ENCODE measurements at regions not wholly inside any gene's neighbourhood (a gene's known extent, or its start where the extent isn't known, plus 50 kb on each side); places are given as distances from the start of the nearest gene placed in this dataset.
A peak's percentile ranks its signal among the peaks of the same experiment; 100 is the strongest.

- DNase-seq = peak; percentile 35
These were observed 192.5 kb downstream of the WNT5A start for GRCh38 chr3:55294557-55294956.

- DNase-seq = peak; percentile 15
These were observed 194.7 kb downstream of the WNT5A start for GRCh38 chr3:55292360-55292759.

DNA sequence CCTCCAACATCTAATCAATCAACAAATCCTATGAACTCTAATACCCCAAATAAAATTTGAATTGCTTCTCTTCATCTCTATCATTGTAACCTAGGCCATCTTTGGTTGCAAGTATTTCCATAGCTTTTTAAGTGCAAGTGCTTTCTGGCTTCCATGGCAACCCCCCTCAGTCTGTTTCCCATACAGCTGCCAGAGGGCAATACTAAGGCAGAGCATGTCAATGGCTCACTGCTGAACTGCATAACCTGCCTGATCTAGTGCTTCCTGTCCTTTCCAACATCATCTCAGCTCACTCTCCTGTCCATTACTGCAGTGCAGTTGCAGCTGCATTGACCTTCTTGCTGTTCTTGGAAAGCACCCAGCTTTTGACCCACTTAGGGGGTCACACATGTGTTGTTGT lies 198.4 kb downstream of the WNT5A start:
- DNase-seq = no peak

DNA sequence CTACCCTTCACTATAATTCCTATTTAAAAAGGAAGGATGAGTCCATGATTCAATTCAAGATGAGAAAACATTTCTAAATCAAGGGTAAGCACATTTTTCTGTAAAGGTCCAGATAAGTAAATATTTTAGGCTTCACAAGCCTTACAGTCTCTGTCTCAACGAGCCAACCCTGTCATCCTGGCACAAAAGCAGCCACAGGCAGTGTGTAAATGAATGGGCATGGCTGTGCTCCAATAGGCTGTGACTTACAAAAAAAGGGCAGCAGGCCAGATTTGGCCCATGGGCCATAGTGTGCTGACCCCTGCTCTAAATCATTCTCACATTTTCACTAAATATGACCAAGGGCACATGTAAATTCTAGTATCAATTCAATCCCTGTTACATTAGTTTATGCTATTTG lies 200.4 kb downstream of the WNT5A start:
- no peak for DNase-seq

- no peak for DNase-seq
These were observed 201.9 kb downstream of the WNT5A start for GRCh38 chr3:55285156-55285555.

- no peak for DNase-seq
These were observed 203.6 kb downstream of the WNT5A start for GRCh38 chr3:55283441-55283925.

GRCh38 chr3:55282994-55283393 lies 204.1 kb downstream of the WNT5A start:
- peak; percentile 29 for DNase-seq

DNA sequence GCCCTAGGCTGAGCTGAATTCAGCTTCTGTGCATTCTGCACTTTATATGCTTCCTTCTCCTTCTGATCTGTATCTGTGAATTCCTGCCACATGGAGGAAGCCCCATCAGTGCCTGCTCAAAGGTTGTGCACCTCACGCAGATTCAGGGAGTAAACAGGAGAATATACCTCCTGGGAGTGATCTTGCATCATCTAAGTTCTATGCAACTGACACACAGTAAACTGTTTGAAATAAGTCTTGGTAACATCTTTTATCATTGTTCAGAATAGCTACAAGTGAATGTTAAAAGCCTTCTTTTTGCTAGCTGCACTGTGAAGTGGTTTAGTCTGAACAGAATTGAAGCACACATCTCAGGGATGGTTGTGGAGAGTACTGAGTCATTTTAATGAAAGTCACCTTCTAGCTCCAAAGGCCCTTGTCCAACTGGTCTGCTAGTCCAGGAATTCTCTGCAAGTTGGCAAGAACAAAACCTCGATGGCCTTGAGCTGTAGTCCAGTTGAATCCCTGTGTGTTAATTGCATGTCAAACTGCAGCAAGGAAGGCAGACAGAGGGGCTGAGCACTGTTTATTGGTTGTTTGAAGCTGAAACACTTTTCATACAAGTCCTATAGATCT lies 215.0 kb downstream of the WNT5A start:
- DNase-seq = no peak

- no peak for DNase-seq
These were observed 215.6 kb downstream of the WNT5A start for GRCh38 chr3:55271549-55271948.

- DNase-seq = no peak
These were observed 216.1 kb downstream of the WNT5A start for GRCh38 chr3:55270976-55271375.

DNA sequence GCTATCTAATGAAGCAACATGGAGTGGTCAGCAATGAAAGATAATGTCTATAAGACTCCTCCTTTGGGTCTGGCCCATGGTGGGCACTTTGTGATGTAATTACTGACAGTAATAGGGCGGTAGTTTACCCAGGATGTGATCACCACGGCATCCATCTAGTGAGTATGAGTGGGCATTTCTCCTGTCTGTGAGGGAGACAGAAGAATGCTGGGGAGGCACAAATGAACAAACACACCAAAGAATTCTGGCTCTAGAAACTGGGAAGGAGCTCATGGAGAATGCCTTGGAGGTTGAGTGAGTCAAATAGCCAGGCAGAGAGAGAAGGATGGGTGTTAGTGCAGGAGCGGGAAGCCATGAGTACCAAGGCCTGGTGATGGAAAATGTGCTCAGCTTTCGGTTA lies 217.5 kb downstream of the WNT5A start:
- DNase-seq = no peak

DNA sequence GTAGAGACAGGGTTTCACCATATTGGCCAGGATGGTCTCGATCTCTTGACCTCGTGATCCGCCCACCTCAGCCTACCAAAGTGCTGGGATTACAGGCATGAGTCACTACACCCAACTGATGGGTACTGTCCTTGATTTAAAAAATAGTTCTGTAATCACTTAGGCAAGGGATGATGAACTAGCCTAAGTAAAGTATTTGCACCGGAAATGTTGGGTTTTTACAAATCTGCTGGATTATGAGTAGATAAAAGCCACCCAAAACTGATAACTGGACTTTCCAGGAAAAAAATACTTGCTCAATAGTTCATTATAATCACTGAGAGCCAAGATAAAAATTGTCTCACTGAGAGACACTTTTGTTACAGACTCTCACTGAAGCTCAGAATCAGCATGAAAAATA lies 218.0 kb downstream of the WNT5A start:
- no peak for DNase-seq

DNA sequence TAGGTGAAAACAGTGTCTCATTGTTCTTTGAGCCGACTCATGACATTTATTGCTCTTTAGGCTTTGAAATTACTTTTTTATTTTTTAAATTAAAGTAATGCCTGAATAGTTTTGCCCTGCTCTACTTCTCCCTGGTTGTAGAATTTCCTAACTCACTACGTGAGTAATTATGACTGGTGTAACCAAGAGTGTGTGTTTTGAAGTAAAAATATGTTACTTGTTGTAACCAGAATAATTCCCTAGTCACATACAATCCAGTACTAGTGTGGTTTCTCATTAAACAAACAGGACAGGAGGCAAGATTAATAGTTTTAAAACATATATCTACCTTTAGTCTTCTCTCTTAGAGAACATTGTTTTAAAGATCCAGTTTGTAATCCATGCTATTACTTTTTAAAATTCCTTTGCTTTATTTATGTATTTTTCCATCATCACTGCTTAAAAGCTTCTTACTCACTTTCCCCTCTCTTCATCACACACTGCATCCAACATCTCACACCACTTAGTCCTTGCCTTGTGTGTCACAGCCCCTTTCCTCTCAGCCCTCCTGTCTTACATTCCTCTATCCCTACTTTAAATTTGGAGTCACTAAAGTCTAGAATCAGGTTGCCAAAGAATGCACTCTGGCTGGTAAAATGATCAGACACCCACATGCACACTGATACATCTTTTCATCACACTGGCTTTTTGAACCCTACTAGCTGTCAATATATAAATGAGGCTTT lies 219.7 kb downstream of the WNT5A start:
- no peak for DNase-seq

DNA sequence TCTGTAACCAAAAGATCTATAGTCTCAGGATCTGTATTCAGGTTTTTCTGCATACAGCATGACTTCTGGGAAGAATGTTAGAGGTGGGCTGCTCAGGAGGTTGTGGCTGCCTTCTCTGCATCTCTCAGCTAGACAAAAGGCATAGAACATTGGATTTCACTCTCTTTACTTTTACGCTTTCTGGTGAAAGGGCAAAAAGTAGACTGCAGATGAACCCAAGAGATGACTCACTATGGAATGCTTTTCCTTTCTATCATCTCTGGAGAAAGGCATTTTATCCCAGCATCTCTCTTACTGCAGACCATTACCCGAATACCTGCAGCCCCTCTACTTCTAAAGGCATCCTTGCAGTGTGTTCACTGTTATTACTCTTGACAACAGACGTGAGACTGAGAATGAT lies 222.2 kb downstream of the WNT5A start:
- DNase-seq = no peak

DNA sequence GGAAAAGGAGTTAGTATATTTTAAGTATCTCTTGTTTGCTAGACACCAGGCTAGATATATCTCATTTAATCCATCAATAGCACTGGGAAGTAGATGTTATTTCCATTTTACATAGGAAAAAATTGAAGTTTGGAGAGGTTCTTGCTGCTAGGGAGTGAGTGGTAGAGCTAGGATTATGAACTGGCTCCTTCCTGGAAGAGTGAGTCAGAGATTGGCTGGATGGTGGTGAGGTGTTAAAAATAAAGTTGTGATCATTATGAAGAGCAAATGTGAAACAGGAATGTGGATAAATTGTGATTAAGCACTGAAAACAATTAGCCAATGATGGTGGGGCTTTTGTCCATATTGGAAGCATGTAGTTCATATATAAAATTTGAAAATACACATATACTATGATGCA lies 234.2 kb downstream of the WNT5A start:
- no peak for DNase-seq

- peak; percentile 14 for DNase-seq
These were observed 237.9 kb downstream of the WNT5A start for GRCh38 chr3:55249156-55249555.

GRCh38 chr3:55247666-55248065 lies 239.4 kb downstream of the WNT5A start:
- DNase-seq = no peak

GRCh38 chr3:55246033-55246432 lies 241.1 kb downstream of the WNT5A start:
- DNase-seq = peak; percentile 58

- DNase-seq = peak; percentile 51
These were observed 241.8 kb downstream of the WNT5A start for GRCh38 chr3:55245351-55245750.

GRCh38 chr3:55244247-55244646 lies 242.9 kb downstream of the WNT5A start:
- DNase-seq = peak; percentile 87

DNA sequence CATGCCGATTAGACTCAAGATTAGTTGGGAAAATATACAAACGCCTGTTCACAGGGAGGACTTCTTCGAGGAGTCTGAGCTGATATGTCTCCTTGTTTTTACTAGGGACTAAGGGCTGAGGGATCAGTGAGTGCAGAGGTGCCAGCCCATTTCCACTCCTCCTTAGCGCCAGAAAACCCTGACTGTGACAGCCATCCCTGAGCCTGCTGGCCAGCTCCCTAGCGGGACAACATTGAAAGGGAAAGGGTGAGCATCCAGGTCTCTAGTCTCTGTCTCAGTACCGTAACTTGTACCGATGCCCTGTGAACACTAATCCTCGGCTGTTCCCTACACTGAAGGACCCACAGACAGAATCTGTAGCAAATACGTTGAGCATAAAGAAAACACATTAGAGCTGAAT lies 243.4 kb downstream of the WNT5A start:
- peak; percentile 46 for DNase-seq

GRCh38 chr3:55242921-55243320 lies 244.2 kb downstream of the WNT5A start:
- DNase-seq = no peak

DNA sequence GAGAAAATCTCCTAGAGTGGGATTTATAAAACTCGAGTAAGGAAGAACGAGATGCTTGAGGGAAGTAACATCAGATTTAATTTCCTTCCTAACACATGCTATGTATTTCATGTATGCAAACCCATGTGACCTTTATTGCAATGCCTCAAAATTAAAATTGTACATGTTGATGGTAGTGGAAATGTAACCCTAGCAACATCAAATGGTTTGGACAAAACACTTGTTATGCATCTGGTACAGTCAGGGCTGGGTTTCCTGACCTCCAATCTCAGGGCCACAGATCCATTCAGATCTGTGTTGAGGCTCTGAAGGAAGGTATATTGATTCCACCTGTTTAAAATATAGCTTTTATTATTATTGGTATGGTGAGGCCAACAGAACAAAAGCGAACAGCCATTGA lies 246.0 kb downstream of the WNT5A start:
- no peak for DNase-seq

DNA sequence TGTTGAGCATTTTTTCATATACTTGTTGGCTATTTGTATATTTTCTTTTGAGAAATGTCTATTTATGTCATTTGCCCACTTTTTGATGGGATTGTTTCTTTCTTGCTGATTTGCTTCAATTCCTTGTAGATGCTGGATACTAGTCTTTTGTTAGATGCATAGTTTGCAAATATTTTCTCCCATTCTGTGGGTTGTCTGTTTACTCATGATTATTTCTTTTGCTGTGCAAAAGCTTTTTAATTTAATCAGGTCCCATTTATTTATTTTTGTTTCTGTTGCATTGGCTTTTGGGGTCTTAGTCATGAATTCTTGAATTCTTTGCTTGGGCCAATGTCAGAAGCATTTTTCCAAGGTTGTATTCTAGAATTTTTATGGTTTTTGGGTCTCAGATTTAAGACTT lies 251.7 kb downstream of the WNT5A start:
- DNase-seq = no peak

GRCh38 chr3:55226696-55227095 lies 260.4 kb downstream of the WNT5A start:
- DNase-seq = no peak
